ENCODE measurements at regions not wholly inside any gene's neighbourhood (a gene's known extent, or its start where the extent isn't known, plus 50 kb on each side); places are given as distances from the start of the nearest gene placed in this dataset.

GRCh38 chr4:116478343-116478742 is 607.0 kb downstream of the TRAM1L1 start:
- no peak for DNase-seq (ENCODE audit: low read depth)
- H3K4me3 ChIP-seq (ENCODE audit: low read depth, low read length) = no peak overlapping the region
- TF ChIP-seq, protein P1, sequence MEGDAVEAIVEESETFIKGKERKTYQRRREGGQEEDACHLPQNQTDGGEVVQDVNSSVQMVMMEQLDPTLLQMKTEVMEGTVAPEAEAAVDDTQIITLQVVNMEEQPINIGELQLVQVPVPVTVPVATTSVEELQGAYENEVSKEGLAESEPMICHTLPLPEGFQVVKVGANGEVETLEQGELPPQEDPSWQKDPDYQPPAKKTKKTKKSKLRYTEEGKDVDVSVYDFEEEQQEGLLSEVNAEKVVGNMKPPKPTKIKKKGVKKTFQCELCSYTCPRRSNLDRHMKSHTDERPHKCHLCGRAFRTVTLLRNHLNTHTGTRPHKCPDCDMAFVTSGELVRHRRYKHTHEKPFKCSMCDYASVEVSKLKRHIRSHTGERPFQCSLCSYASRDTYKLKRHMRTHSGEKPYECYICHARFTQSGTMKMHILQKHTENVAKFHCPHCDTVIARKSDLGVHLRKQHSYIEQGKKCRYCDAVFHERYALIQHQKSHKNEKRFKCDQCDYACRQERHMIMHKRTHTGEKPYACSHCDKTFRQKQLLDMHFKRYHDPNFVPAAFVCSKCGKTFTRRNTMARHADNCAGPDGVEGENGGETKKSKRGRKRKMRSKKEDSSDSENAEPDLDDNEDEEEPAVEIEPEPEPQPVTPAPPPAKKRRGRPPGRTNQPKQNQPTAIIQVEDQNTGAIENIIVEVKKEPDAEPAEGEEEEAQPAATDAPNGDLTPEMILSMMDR (IDR thresholded peaks at IDR 0.05; ENCODE audit: low read depth, low read length, missing control alignments) = no peak
- in situ Hi-C loops (cut with HindIII; ENCODE audit: low sequenced_read_pairs) = no loop called here

- in situ Hi-C loops (cut with HindIII; ENCODE audit: low sequenced_read_pairs) = no loop called here
- TF ChIP-seq, protein P1 (IDR thresholded peaks at IDR 0.05; ENCODE audit: low read depth, low read length, missing control alignments) = no peak
- H3K4me3 ChIP-seq (ENCODE audit: low read depth, low read length) = no peak overlapping the region
- DNase-seq (ENCODE audit: low read depth) = no peak
Measured at GRCh38 chr4:116469582-116469981, 615.8 kb downstream of the TRAM1L1 start.

DNA sequence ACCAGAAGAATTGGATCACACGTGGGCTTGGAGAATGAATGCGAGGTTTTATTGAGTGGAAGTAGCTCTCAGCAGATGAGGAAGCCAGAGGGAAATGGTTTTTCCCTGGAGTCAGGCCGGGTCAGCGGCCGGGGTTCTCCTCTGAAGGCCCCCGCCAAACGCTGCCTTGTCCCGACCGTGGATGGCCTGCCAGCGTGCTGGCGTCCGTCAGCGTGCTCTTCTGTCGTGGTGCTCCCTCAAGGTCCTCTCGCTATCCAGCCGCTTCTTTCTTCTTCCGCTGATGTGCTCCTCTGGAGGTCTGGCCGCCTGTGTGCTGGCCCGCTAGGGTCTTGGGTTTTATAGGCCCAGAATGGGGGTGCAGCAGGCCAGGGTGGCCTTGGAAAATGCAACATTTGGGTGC is 632.2 kb downstream of the TRAM1L1 start:
- in situ Hi-C loops (cut with HindIII; ENCODE audit: low sequenced_read_pairs) = no loop called here
- no peak overlapping the region for H3K4me3 ChIP-seq (ENCODE audit: low read depth, low read length)
- TF ChIP-seq, protein P1 (IDR thresholded peaks at IDR 0.05; ENCODE audit: low read depth, low read length, missing control alignments) = no peak
- no peak for DNase-seq (ENCODE audit: low read depth)

DNA sequence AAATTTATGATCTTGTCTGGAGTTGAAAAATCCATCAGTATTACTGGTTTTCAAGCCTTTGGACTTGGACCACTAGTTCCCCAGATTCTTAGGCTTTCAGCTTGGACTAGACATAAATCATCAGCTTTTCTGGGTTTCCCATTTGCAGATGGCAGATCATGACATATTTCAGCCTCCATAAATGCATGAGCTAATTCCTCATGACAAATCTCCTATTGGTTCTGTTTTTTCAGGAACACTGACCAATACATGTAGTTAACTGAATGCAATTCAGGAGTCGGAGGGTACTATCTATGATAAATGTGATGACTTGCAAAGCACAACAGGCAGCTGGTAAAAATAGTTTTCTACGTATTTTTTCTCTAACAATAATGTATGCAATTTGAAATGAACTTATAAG is 635.6 kb downstream of the TRAM1L1 start:
- no peak for DNase-seq (ENCODE audit: low read depth)
- in situ Hi-C loops (cut with HindIII; ENCODE audit: low sequenced_read_pairs) = no loop called here
- H3K4me3 ChIP-seq (ENCODE audit: low read depth, low read length) = no peak overlapping the region
- TF ChIP-seq, protein P1 (IDR thresholded peaks at IDR 0.05; ENCODE audit: low read depth, low read length, missing control alignments) = no peak

DNA sequence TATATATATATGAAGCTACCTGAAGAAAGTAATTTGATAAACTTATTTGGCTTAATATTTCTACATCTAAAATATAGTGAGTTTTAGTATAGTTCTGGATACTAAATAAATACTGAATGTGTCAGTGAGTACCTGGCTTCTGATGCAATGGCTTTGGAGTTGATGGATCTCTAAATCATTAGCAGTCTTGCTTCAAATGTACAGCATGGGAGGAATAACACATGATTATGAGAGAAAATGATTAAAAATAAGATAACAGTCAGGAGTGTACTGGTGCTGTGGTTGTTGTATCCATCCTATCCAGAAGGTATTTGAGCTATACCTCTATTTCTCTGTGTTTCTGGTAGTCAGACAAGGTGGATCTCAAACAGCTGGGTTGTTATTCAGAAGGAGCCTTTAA is 641.3 kb downstream of the TRAM1L1 start:
- TF ChIP-seq, protein P1 (IDR thresholded peaks at IDR 0.05; ENCODE audit: low read depth, low read length, missing control alignments) = no peak
- H3K4me3 ChIP-seq (ENCODE audit: low read depth, low read length) = no peak overlapping the region
- in situ Hi-C loops (cut with HindIII; ENCODE audit: low sequenced_read_pairs) = no loop called here
- no peak for DNase-seq (ENCODE audit: low read depth)

GRCh38 chr4:116438981-116439729 is 646.2 kb downstream of the TRAM1L1 start:
- DNase-seq (ENCODE audit: low read depth) = no peak
- TF ChIP-seq, protein P1 (IDR thresholded peaks at IDR 0.05; ENCODE audit: low read depth, low read length, missing control alignments) = no peak
- no peak overlapping the region for H3K4me3 ChIP-seq (ENCODE audit: low read depth, low read length)
- in situ Hi-C loops (cut with HindIII; ENCODE audit: low sequenced_read_pairs) = no loop called here
